NCI-H526 (cell line): ENCODE measurements at regions not wholly inside any gene's neighbourhood (a gene's known extent, or its start where the extent isn't known, plus 50 kb on each side); places are given as distances from the start of the nearest gene placed in this dataset.

Experiments
- DNase-seq, 2 experiments: peaks; one replicate each; lab custom pipeline; 2025; lab: John Stamatoyannopoulos, UW

- no peak for DNase-seq
Measured at GRCh38 chr1:47574451-47575165, 136.8 kb downstream of the FOXD2 start.

- no peak for DNase-seq
Measured at GRCh38 chr1:47575855-47576757, 138.3 kb downstream of the FOXD2 start.

GRCh38 chr1:47576758-47577115, 138.9 kb downstream of the FOXD2 start:
- DNase-seq, result no peak

- DNase-seq, result no peak
Measured at GRCh38 chr1:47577303-47578025, 139.6 kb downstream of the FOXD2 start.

GRCh38 chr1:47578026-47578720, 140.3 kb downstream of the FOXD2 start:
- DNase-seq, result no peak

- DNase-seq, result no peak
Measured at GRCh38 chr1:47578721-47579419, 141.0 kb downstream of the FOXD2 start.

- no peak for DNase-seq
Measured at GRCh38 chr1:47579809-47580208, 142.0 kb downstream of the FOXD2 start.

GRCh38 chr1:47580451-47580995, 142.7 kb downstream of the FOXD2 start:
- no peak for DNase-seq

- no peak for DNase-seq
Measured at GRCh38 chr1:47582891-47583608, 145.2 kb downstream of the FOXD2 start.

- DNase-seq, result no peak
Measured at GRCh38 chr1:47584249-47584648, 146.4 kb downstream of the FOXD2 start.

- DNase-seq, result no peak
Measured at GRCh38 chr1:47585141-47585902, 147.5 kb downstream of the FOXD2 start.

GRCh38 chr1:47587891-47588582, 150.2 kb downstream of the FOXD2 start:
- DNase-seq, result peak; percentile 60 to 79

GRCh38 chr1:47590523-47591225, 152.8 kb downstream of the FOXD2 start:
- no peak for DNase-seq

- no peak for DNase-seq
Measured at GRCh38 chr1:47591801-47592200, 154.0 kb downstream of the FOXD2 start.

- peak; percentile 39 to 86 for DNase-seq
Measured at GRCh38 chr1:47592296-47593012, 154.6 kb downstream of the FOXD2 start.

- DNase-seq, result peak; percentile 39 to 86
Measured at GRCh38 chr1:47593013-47593568, 155.2 kb downstream of the FOXD2 start.

GRCh38 chr1:47593598-47594285, 155.9 kb downstream of the FOXD2 start:
- no peak for DNase-seq
